ENCODE measurements at regions not wholly inside any gene's neighbourhood (a gene's known extent, or its start where the extent isn't known, plus 50 kb on each side); places are given as distances from the start of the nearest gene placed in this dataset.

DNA sequence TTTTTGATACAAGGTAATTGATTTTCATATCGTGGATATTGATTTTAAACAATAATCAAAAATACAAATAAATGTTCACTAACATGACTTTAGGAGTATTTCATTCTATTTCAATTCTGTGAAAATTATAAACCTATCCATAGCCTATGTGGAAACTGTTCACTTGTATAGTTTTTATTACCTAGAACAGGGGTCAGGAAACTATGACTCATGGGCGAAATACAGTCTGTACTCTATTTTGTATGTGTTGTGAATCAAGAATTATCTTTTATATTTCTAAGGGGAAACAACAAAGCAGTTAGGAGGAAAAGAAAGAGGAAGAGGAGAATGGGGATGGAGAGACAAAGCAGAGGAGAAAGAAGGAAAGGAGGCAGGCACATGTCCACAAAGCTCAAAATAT lies 181.7 kb upstream of the VRK2 start:
- no peak for TF ChIP-seq POLR2AphosphoS5 (IDR thresholded peaks at IDR 0.05; ENCODE audit: borderline replicate concordance, low read depth, low read length)
- TF ChIP-seq EZH2 (IDR thresholded peaks at IDR 0.05) = no peak
- TF ChIP-seq FOXP2 (optimal IDR thresholded peaks at IDR 0.05; ENCODE audit: control extremely low read depth, extremely low read length, insufficient read depth) = no peak
